ENCODE measurements at regions not wholly inside any gene's neighbourhood (a gene's known extent, or its start where the extent isn't known, plus 50 kb on each side); places are given as distances from the start of the nearest gene placed in this dataset.

- peak overlapping the region; percentile 35 for H3K4me3 ChIP-seq (ENCODE audit: low read length)
- DNase-seq (ENCODE audit: low read depth), result no peak
- TF ChIP-seq CTCF (conservative IDR thresholded peaks at IDR 0.05; ENCODE audit: low read depth, low read length), result no peak
Measured at GRCh38 chr17:21523497-21524210, 147.5 kb downstream of the KCNJ12 start.

GRCh38 chr17:21524211-21524591 lies 148.0 kb downstream of the KCNJ12 start:
- no peak for TF ChIP-seq CTCF (conservative IDR thresholded peaks at IDR 0.05; ENCODE audit: low read depth, low read length)
- peak overlapping the region; percentile 35 for H3K4me3 ChIP-seq (ENCODE audit: low read length)
- DNase-seq (ENCODE audit: low read depth), result peak; percentile 12

GRCh38 chr17:21525464-21526130 lies 149.4 kb downstream of the KCNJ12 start:
- TF ChIP-seq CTCF (conservative IDR thresholded peaks at IDR 0.05; ENCODE audit: low read depth, low read length), result no peak
- no peak for DNase-seq (ENCODE audit: low read depth)
- H3K4me3 ChIP-seq (ENCODE audit: low read length), result no peak overlapping the region

- H3K4me3 ChIP-seq (ENCODE audit: low read length), result no peak overlapping the region
- DNase-seq (ENCODE audit: low read depth), result no peak
- no peak for TF ChIP-seq CTCF (conservative IDR thresholded peaks at IDR 0.05; ENCODE audit: low read depth, low read length)
Measured at GRCh38 chr17:21528031-21528695, 152.0 kb downstream of the KCNJ12 start.

- no peak overlapping the region for H3K4me3 ChIP-seq (ENCODE audit: low read length)
- no peak for TF ChIP-seq CTCF (conservative IDR thresholded peaks at IDR 0.05; ENCODE audit: low read depth, low read length)
- no peak for DNase-seq (ENCODE audit: low read depth)
Measured at GRCh38 chr17:21530311-21530710, 154.2 kb downstream of the KCNJ12 start.

GRCh38 chr17:21530841-21531240 lies 154.7 kb downstream of the KCNJ12 start:
- TF ChIP-seq CTCF (conservative IDR thresholded peaks at IDR 0.05; ENCODE audit: low read depth, low read length), result no peak
- no peak overlapping the region for H3K4me3 ChIP-seq (ENCODE audit: low read length)
- DNase-seq (ENCODE audit: low read depth), result no peak
